ENCODE measurements at regions not wholly inside any gene's neighbourhood (a gene's known extent, or its start where the extent isn't known, plus 50 kb on each side); places are given as distances from the start of the nearest gene placed in this dataset.
"Not testable (repeated sequence)": the region's sequence is repeated elsewhere in the genome, so short reads cannot be mapped to it uniquely, and the experiment has no call there.

- not testable (repeated sequence) for ATAC-seq; DNase-seq (ENCODE audit: low spot score in 2 of 2); H3K36me3 Mint-ChIP-seq; H3K27ac Mint-ChIP-seq
- H3K9me3 Mint-ChIP-seq = peaks cover 11 to 15% of the 10 kb centered on the region in 2 donors
These were observed 725.0 kb upstream of the HS6ST1 start for GRCh38 chr2:129043677-129044076.

DNA sequence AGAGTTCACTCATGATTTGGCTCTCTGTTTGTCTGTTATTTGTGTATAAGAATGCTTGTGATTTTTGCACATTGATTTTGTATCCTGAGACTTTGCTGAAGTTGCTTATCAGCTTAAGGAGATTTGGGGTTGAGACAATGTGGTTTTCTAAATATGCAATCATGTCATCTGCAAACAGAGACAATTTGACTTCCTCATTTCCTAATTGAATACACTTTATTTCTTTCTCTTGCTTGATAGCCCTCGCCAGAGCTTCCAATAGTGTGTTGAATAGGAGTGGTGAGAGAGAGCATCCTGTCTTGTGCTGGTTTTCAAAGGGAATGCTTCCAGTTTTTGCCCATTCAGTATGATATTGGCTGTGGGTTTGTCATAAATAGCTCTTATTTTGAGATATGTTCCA is 727.8 kb upstream of the HS6ST1 start:
- DNase-seq (ENCODE audit: low spot score in 2 of 2); H3K9me3 Mint-ChIP-seq; ATAC-seq; H3K36me3 Mint-ChIP-seq; H3K27ac Mint-ChIP-seq: not testable (repeated sequence)

- H3K36me3 Mint-ChIP-seq = no peaks in the 10 kb centered on the region
- DNase-seq (ENCODE audit: low spot score in 2 of 2) (no peak), ATAC-seq (no peak)
- no peaks in the 10 kb centered on the region for H3K9me3 Mint-ChIP-seq
- no peak overlapping the region for H3K27ac Mint-ChIP-seq
These were observed 731.4 kb upstream of the HS6ST1 start for GRCh38 chr2:129050101-129050500.

DNA sequence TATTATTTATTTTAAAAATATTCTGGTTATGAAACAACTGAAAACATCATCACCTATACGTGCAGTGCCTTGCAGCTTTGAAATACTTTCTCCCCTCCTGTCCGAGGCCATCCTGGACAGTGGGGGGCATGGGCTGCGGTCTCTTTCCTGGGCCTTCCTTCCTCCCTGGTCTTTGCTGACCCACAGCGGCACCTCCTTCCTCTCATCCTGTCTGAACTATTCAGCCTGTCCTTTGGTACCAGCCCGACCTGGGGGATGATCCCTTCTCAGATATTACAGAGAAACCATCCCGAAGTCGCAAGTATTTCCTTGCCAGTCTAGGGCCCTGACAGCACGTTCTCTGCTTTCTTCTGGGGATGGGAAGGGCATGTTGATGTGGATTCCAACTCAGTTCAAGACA is 736.6 kb upstream of the HS6ST1 start:
- Mint-ChIP-seq H3K27ac (no peak overlapping the region), H3K36me3 (no peaks in the 10 kb centered on the region), H3K9me3 (no peaks in the 10 kb centered on the region)
- DNase-seq (ENCODE audit: low spot score in 2 of 2) (no peak), ATAC-seq (no peak)

DNA sequence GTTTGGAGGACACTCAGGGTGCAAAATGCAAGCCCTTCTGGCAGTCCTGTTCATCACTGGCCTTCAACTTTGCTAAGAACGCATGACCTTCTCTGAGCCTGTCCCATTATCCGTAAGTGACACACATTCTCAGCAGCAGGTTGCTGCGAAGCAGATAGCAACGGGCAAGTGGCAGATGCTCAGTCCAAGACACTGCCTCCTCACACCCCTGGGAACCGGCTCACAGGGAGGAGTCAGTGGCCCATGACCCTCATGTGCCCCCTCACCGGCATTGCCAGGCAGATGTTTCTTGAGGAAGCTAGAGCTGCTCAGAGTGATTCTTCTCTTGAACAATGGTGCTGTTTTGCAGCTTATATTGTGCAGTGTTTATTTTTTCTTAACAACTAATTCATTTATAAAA is 737.2 kb upstream of the HS6ST1 start:
- DNase-seq (ENCODE audit: low spot score in 2 of 2) = no peak
- Mint-ChIP-seq H3K9me3 (no peaks in the 10 kb centered on the region), H3K27ac (no peak overlapping the region), H3K36me3 (no peaks in the 10 kb centered on the region)
- ATAC-seq = no peak

DNA sequence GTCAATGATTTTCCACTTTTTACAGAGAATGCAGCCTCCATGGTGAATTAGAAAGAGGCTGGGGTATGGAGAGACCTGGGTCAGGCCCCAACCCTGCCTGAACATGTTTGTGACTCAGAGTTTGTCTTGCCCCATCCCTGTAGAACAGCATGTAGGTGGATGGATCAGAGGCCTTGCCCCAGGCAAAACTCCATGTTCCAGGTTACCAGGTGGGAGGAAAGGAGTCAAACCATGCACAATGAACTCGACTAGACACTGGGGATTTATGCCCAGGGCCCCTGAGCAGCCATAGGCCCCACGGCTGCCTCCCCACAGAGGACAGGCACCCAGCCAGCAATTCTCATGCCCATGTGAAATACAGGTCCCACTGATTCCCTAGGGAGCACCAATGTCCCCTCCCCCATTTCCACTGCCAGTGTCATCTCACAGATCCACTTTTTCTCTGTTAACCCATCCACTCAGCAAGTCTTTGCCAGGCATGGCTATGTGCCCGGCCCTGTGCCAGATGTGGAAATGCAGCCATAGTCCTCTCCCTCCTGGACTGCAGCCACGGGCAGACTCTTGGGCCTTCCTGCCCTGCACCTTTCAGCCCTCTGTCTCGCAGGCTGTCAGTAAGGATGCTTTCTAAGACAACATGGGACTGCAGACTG is 737.8 kb upstream of the HS6ST1 start:
- DNase-seq (ENCODE audit: low spot score in 2 of 2) = no peak
- Mint-ChIP-seq H3K36me3 (no peaks in the 10 kb centered on the region), H3K27ac (no peak overlapping the region), H3K9me3 (no peaks in the 10 kb centered on the region)
- ATAC-seq = no peak

GRCh38 chr2:129056959-129057317 is 738.3 kb upstream of the HS6ST1 start:
- no peaks in the 10 kb centered on the region for H3K9me3 Mint-ChIP-seq
- no peak for ATAC-seq
- H3K27ac Mint-ChIP-seq = no peak overlapping the region
- DNase-seq (ENCODE audit: low spot score in 2 of 2) = no peak
- H3K36me3 Mint-ChIP-seq = no peaks in the 10 kb centered on the region

DNA sequence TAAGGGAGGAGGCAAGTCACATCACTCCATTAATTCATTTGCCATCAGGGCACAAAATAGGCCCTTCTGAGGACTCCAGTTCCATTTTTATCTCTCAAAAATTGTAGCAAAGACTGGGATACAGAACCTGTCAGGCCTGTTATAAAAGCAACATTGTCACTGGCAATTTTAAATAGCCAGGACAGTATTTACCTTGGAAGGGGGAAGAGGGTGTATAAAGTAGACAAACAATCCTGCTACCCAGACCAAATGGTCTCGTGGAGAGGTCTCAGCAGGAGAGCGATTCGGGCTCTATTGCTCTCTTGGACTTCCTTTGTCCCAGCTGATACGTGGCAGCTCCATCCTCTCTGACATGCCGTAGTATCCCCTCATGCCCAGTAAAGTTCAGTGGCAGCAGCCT is 740.3 kb upstream of the HS6ST1 start:
- Mint-ChIP-seq H3K36me3 (no peaks in the 10 kb centered on the region), H3K9me3 (no peaks in the 10 kb centered on the region), H3K27ac (no peak overlapping the region)
- DNase-seq (ENCODE audit: low spot score in 2 of 2) (no peak), ATAC-seq (no peak)

GRCh38 chr2:129059476-129059875 is 740.8 kb upstream of the HS6ST1 start:
- Mint-ChIP-seq H3K36me3 (no peaks in the 10 kb centered on the region), H3K9me3 (no peaks in the 10 kb centered on the region), H3K27ac (no peak overlapping the region)
- DNase-seq (ENCODE audit: low spot score in 2 of 2) (no peak), ATAC-seq (no peak)

- H3K36me3 Mint-ChIP-seq = no peaks in the 10 kb centered on the region
- H3K27ac Mint-ChIP-seq = no peak overlapping the region
- no peaks in the 10 kb centered on the region for H3K9me3 Mint-ChIP-seq
- DNase-seq (ENCODE audit: low spot score in 2 of 2) = no peak
- peak; percentile 48 to 73 for ATAC-seq
These were observed 742.6 kb upstream of the HS6ST1 start for GRCh38 chr2:129061069-129061768.

DNA sequence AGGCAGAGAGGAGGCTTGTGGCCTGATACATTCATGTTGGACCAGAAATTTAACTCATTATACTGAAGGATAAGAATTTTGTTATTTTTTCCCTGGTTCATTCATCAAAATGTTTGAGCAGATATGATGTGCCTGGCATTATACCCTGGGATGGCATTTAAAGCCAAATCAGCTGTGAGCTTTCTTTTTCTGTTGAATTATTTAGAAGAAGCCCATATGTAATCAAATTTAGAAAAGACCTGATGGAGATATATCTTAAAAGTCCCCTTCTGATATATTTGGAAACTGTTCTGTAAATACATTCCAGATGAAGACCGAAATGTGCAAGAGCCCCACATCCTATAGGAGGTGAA is 743.1 kb upstream of the HS6ST1 start:
- ATAC-seq = no peak
- DNase-seq (ENCODE audit: low spot score in 2 of 2) = no peak
- Mint-ChIP-seq H3K36me3 (no peaks in the 10 kb centered on the region), H3K27ac (no peak overlapping the region), H3K9me3 (no peaks in the 10 kb centered on the region)

DNA sequence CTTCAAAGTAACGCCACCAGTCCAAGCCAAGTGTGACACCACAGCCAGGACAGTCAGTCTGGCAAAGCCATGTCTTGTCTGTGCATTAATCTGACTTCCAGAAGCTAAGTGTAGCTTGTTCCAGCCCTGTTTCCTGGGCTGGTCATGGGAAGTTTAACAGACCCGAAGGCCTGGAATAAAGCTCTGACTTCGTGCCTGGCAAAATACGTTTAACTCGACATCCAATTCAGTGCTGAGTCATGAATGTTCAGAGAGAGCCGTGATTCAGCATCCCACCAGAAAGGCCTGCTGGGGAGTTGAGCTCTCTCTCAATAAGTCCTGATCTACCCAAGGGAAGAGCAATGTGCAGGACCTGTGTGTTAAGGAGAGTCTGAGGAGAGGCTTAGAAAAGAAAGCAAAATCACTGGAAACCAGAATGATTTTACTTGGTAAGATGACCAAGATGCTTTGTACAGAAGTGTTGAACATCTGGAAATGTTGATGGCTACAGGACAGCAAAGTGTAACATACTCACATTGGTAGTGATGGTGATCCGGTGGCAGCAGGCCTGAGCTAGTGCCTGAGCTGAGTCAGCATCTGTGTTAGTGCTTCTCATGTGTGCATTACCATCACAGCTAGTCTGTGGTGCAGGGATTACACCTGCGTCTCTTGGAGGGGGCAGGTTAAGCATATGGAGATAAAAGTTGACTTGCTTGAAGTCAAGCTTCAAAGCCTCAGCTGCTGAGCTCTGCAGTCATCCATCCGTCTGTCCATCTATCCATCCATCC is 743.7 kb upstream of the HS6ST1 start:
- ATAC-seq (no peak), DNase-seq (ENCODE audit: low spot score in 2 of 2) (no peak)
- Mint-ChIP-seq H3K36me3 (no peaks in the 10 kb centered on the region), H3K9me3 (no peaks in the 10 kb centered on the region), H3K27ac (no peak overlapping the region)

GRCh38 chr2:129067070-129067469 is 748.4 kb upstream of the HS6ST1 start:
- DNase-seq (ENCODE audit: low spot score in 2 of 2) (no peak), ATAC-seq (no peak)
- Mint-ChIP-seq H3K9me3 (no peaks in the 10 kb centered on the region), H3K36me3 (no peaks in the 10 kb centered on the region), H3K27ac (no peak overlapping the region)

GRCh38 chr2:129067953-129068352 is 749.3 kb upstream of the HS6ST1 start:
- H3K36me3 Mint-ChIP-seq = no peaks in the 10 kb centered on the region
- no peak for DNase-seq (ENCODE audit: low spot score in 2 of 2)
- H3K9me3 Mint-ChIP-seq = no peaks in the 10 kb centered on the region
- no peak for ATAC-seq
- no peak overlapping the region for H3K27ac Mint-ChIP-seq

DNA sequence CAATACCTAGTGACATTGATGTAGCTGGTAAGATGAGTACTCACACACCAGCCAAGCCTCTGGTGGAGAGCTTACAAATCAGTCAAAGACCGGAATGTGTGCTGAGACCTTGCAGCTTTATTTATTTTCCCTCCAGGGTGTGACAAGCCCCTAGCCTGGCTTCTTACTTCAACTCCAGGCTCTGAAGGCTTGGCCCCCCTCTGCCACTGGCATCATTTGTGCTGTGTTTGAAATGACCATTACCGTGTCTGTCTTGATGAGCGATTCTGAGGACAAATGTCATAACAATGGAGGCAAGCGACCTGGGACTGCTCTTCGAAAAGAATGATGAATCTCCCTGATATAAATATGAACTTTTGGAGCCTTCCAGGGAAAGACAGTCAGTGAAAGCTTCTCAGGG is 749.9 kb upstream of the HS6ST1 start:
- Mint-ChIP-seq H3K36me3 (no peaks in the 10 kb centered on the region), H3K27ac (no peak overlapping the region), H3K9me3 (no peaks in the 10 kb centered on the region)
- ATAC-seq (no peak), DNase-seq (ENCODE audit: low spot score in 2 of 2) (no peak)

DNA sequence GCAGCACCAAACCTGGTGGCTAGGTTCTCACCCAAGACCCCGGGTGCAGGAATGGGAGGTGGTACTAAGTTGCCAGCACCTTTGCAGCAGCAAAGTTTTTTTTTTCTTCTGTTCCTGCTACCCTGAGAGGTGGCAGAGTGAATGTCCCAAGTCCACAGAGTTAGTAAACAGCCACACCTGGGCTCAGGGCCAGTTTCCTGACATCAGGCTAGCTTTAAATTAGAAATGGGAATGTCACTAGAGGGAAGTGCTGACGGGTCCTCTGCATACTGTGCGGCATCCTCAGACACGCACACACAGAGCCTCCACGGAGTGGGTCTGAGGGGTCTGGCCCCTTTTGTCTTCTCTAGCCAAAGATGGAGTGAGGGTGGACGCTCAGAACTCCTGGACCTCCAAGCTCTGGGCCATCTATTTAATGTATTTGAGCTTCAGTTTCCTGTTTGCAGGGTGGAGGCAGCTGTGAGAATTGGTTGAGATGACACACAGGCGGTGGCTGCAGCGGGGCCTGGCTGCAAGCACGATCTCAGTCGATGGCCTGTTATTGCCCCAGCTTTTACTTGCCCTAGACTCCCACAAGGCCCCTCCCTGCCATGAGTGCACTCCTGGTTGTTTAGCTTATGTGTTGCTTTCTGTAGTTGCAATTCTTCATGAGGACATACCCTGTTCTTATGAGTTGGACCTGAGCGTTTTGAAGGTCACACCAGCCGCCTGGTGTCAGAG is 751.4 kb upstream of the HS6ST1 start:
- Mint-ChIP-seq H3K27ac (no peak overlapping the region), H3K36me3 (no peaks in the 10 kb centered on the region), H3K9me3 (no peaks in the 10 kb centered on the region)
- ATAC-seq = no peak
- DNase-seq (ENCODE audit: low spot score in 2 of 2) = no peak

- ATAC-seq (no peak), DNase-seq (ENCODE audit: low spot score in 2 of 2) (no peak)
- Mint-ChIP-seq H3K27ac (no peak overlapping the region), H3K36me3 (no peaks in the 10 kb centered on the region), H3K9me3 (no peaks in the 10 kb centered on the region)
These were observed 752.0 kb upstream of the HS6ST1 start for GRCh38 chr2:129070663-129071062.

All from activated naive CD4-positive, alpha-beta T cell treated with anti-CD3 and anti-CD28 coated beads, Interleukin-2, amount 50 U/mL, for 72 hours (primary cell).